ENCODE measurements at regions not wholly inside any gene's neighbourhood (a gene's known extent, or its start where the extent isn't known, plus 50 kb on each side); places are given as distances from the start of the nearest gene placed in this dataset.

DNA sequence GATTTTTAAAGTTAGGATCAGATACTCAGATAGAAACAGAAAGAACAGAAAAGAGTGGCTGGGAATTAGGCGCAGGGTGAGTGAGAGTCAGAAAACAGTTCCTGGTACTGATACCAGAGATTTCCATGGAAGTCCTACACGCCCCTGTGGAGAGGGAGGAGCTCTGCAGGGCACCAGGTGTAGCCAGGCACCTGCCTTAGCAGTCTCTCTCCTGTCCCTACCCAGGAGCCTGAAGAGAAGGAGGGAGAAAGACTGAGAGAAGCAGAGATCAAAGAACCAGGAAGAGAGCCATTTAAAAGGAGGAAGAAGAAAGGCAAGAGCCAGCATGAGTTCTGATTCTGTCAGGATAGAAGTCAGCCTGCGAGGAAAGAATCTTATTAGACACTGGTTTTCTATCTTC, 65.0 kb downstream of the CBLN1 start:
- DNase-seq: no peak

DNA sequence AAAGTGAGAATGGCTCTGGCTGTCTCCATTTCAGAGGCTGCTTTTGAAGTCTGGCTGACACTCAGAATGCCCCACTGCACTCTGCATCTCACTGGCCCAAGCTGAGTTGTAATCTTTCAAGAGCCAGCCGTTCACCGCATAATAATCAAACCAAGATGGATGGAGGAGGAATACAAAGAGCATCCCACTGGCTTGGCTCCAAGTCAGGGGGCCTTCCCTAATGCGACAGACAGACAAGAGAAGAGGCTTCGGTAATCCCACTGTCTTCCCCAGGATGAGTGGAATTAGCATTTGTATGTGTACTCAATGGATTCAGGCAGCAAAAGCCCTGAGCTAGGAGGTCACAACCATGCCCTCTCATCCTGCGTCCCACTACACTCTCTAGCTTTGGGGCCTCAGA, 68.0 kb downstream of the CBLN1 start:
- DNase-seq: no peak

DNA sequence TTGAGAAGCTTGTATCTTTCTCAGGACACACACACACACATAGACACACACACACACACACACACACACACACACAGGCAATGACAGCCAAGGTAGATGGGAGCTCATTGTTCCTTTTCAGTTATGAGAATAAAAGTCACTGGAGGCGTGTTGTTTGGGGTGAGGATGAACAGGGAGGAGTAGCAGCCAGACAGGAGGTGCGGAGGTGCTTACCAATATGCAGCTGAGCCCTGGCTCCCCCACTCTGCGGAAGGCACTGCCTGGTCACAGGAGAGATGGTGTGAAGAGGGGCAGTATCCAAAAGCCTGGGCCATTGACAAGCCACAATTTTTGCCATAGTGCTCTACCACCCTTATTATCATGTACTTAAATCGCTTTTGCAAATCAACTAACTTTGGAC, 77.4 kb downstream of the CBLN1 start:
- DNase-seq: no peak

DNA sequence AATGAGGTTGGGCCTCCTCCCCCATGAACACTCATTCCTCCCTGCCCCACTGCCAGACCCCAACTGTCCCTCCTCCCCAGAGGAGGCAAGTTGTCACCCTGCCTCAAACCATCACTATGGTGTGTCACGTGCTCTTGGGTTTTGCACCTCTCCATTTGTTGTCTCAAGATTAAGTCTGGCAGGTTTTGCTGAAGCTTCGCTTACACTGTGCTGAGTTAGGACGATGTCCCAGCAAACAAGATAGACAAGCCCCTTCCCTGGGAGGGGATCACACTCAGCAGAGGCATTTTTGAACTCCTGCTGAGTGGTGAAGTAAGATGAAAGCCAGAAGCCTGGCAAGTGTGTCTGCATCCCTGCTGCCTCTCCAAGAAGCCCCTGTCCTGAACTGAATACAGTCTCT, 78.3 kb downstream of the CBLN1 start:
- no peak for DNase-seq

DNA sequence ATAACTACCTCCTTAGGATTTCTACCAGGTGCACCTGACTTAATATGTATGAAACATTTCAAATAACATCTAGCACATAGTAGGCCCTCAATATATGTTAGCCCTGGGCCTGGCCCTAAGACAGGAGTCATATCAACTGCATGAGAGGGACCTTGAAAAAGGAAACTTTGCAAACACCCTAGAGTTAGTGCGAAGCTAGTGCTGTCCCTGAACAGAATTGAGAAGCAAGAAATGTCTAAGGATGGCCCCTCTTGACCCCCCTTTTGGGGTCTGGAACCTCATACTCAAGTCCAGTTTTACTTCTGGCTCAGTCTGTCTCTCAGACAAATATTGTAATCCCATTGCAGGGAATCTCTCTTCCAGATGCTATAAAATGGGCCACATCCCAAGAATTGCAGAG, 80.5 kb downstream of the CBLN1 start:
- no peak for DNase-seq

DNA sequence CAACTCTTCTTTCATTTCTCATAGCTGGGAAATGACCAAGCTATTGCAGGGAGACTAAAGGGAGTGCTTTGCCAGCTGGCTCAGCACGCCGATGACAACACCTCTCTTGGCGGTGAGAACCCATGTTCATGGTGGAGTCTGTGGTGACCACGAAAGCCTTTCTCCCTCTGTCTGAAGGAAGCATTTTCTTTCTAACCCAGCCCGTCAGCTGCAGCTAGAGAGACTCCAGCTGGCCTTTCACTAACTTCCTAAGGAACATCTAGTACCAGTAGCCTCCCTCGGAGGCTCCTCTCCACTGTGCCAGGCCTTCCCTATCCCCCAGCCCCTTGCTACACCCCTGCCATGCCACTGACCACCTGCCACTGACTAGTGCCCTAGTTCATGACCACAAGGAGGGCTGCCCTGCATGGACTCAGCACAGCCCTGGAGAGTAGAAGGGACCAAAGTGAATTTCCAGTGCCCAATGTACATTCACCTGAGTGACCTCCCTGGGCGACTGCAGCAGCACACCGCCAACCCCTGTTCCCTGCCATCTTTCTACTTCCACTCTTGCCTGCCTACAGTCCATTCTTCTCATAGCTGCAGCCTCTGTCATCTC, 81.3 kb downstream of the CBLN1 start:
- DNase-seq: no peak

DNA sequence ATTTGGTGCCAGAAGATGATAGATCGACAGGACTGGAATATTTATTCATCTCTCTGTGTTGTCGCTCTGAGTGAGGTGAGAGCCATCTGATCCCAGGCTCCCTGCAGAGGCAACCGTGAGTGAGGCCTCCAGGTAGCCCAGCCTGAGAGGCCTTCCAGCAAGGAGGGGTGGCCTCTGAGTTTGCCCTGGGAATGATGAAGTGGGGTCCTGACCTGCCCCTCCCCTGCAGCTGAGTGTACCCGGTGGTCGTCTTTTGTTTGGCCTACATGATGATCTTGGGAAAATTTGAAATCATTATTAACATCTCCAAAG, 86.4 kb downstream of the CBLN1 start:
- DNase-seq: no peak

DNA sequence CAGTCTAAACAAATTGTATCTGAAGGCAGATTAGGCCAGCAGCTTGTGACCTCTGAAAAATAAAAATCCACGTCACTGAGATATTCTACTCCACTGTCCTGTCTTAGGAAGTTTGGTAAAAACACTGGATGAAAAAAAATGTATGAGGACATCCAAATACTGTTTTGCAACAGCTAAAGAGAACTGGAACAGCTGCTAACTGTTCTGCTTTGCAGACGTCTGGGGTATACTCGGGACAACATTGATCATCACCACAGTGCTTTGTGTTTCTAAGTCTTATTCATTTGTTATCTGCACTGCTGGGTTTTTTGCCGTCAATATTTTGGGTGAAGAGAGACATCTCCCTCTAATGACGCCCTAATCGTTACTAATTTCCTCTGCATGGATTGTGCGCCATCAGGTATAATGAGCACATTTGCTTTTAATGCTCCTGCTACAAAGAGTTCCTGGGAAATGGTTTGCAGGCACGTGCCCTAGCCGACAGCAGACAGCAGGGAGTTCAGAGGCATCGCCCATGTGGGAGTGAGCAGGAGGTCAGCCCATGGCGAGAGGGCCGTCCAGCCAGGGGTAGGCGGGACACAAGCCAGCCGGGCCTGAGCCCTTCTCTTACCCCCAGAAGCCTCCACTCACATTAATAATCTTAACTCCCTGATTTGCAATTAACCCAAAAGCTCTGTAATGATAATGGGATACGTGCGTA, 87.0 kb downstream of the CBLN1 start:
- DNase-seq: no peak

DNA sequence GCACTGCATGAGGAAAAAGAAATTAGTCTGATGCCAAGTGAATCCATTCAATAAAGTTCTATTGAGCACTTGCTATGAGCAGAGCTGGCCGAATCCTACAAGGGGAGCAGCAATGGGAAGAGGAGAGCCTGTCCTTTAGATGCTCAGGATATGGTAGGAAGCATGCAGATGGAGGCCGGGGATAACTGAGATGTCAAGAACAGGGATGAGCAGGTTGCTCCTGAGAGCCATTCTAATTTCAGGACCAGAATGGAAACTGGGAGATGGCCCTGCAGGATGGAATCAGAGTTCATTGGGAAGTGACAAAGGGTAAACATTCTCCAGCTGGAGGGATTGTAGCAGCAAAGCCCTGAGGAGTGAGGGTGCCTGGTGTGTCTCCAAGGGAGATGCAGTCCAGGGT, 88.0 kb downstream of the CBLN1 start:
- no peak for DNase-seq

DNA sequence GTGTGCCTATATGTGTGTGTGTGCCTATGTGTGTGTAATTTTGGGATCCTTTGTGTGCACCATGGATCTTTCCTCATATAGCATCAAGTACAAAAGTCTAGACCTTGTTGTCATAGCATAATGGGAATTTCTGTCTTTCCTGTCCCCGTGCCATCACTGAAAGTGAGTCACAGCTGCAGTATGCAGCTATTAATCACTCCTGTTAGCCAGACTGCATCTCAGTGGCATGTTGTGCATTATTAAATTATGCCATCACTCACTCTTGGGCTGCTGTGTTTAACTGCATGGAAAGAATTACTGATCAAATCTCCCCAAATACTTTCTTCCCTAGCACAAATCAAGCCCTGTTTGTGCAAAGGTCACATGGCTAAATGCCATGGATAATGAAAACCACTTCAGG, 92.4 kb downstream of the CBLN1 start:
- no peak for DNase-seq

DNA sequence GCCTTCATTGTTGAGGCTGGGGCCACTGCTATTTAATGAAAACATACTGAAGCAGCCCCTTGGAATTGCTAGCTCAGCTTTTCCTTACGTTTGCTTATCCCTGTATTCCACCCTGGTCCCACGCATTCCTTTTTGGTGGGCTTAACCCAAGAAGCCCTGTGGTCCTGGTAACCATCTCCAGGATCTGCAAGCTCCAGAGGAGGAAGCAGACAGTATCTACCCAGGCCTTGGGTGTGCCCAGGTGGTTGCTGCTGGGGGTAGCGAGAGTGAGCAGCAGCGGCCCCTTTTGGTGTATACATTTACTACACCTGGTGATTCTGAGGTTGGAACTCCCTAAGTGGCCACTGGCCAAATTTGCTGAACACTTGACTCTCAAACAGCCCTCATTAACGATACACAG, 97.7 kb downstream of the CBLN1 start:
- DNase-seq: no peak

DNA sequence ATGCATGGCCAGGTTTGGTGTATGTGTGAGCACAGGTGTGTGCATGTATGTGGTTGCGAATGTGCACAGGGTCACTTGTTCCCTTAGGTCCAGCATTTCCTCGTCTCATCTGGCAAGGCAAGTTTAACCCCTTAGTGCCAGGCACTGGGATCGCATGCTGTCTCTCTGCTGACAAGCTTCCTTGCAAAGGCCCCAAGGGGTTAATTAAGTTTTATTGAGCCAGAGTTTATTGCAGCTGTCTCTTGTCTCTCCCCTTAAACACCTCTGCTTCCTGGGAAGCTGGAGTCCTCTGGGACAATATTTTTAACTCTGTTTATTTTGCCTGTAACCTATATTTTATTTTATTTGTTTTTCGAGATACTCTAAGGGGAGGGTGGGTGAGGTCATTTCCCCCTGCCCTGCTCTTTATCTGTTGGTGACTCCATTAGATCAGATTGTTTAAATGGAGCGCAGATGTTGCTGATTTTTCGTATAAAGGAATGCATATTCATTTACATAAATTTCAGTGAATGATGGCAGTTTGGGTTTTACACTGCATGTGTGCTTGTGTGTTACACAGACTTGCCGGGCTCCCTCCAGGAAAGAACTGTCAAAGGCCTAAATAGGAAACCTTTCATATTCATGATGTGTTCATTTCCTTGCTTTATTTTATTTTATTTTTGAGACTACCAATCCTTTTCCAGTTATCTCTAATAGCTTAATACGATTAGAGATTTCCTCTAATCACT, 99.7 kb downstream of the CBLN1 start:
- DNase-seq: no peak

DNA sequence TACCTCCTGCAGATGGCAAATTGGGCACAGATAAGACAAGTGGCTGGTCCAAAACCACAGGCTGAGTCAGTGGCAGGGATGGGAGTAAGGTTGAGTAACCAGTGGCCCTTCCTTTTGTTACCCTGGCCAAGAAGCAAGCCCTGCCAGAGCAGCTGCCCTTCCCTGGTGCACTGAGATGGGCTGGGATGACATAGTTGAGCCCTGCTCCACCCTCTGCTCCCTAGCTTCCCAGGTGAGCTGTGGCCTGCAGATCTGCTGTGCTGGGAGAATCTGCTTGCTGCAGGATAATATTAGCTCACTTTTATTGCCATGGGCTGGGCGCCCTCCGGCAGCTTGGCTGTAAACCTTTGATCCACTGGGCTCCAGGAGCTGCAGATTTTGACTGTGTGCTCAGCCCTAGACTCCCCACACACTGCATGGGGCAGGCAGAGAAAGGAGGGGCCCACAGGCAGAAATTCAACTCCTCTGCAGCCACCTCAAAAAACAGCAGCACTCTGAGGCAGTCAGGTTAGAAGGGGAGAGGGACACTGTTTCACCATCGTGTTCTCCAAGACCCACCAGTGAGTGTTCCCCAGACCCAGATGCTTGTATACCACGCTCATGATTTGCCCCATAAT, 101.8 kb downstream of the CBLN1 start:
- DNase-seq: no peak

DNA sequence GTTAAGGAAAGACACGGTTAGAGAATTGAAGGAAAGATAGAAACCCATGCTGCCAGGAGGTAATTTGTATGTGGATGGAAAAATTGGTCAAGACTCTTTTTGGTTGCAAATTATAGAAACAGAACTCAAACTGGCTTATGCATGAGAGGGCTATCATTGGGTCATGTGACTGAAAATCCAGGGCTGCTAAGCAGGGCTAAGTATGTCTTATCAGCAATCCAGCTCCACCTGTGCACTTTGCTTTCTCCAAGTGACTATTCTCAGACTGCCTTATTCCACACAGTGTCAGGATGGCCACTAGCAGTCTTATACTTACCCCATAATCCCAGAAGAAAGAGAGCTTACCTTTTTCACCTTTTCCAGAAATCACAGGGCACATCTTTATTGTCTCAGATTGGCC, 113.5 kb downstream of the CBLN1 start:
- DNase-seq: no peak

DNA sequence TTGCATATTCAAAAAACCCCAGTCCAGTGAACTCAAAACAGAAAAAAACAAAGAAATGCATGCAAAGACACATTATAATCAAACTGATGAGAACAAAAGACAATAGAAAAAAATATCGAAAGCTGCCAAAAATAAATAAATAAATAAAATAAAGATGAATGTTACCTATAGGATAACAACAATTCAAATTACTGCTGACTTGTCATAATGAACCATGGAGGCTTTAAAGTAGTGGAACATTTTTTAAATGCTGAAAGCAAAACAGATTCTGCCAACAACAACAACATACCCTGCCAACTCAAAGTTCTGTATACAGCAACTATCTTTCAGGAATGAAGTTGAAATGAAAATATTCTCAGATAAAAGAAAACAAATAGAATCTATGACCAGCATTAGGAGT, 116.6 kb downstream of the CBLN1 start:
- no peak for DNase-seq

DNA sequence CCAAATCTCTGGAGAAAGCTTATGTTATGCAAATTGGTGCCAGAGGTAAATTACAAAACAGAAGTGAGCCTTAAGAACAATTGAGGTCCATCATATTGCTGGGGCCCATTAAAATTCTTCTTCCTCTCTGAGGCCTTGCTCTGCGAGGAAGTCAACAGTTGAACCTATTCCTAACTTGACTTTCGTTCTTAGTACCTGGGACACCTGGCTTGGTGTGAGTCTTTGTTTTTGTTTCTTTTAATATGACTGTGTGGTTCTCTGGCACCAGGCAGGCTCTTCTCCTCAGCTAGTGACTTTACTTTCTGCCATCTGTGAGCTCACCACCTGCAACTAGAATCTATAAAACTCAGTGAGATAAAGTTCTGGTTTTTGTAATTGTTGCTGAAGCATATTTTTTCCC, 120.4 kb downstream of the CBLN1 start:
- DNase-seq: no peak

DNA sequence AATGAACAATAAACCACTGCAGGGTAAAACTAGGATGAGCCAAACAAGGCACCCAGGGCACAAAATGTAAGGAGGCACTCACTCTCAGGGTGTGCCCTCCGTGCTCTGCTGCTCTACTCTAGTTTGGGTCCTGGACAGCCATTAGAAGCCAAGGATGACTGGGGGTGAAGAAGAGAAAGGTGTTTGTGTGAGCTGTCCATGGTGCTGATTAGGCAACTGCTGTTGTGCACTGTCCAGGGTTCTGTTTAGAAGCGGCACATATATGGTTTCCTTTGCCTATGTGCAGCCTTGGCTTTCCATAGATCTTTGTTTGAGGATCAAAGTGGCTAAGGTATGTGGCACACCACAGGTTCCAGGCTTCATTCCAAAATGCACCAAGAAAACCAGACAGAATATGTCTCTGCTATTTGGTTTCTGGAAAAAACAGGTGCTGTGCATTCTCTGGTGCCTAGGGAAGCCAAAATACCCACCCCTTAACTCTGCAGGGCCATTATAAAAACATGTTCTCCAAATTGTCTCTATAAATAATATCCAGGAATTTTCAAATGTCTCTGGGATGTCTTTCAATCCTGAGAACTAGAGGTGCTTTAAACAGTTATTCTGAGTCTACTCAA, 123.5 kb downstream of the CBLN1 start:
- no peak for DNase-seq

DNA sequence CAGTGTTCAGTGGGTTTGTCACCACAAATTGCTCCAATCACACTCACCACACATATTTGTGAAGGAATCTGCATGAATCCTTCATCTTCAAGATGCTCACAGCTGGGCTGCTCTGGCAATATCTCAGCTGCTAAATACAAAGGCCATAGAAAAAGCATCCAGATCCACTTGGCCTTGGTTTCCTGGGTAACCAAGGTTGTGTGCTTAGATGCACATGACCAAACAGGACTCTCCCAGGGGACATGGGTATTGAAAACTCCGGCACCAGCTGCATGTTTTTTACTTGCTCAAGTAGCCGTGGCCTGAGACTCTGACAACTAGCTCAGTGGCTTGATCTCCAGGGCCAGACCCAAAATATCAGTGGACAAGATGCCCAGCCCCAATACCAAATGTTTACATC, 131.3 kb downstream of the CBLN1 start:
- DNase-seq: no peak

DNA sequence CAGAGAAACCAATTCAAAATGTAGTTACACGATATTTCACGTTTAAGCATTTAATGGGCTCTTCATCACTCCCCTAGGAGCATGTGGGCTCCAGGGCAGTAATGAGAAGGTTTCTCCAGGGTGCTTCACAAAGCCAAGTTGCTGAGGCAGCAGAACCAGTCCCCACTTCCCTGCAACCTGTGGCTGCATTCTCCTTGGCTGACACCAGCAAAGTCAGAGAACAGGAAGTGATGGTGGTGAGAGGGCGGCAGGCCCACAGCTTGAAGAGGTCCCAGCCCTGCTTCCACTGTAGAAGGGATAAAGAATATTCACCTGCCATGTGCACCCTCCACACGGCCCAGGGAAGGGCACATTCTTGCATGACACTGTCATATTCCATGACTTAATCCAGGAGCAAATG, 133.2 kb downstream of the CBLN1 start:
- no peak for DNase-seq

DNA sequence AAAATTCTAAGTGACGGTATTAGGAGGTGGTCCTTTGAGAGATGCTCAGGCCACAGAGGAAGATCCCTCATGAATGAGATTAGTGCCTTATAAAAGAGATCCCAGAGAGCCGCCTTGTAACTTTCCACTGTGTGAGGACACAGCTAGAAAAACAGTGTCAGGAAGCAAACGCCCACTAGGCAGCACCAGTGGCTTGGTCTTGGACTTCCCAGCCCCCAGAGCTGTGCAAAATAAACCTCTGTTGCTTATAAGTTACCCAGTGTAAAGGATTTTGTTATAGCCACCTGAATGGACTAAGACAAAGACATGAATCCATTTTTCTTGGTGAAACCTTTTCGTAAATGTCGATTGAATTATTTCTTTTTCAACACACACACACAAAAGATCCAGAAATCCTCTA, 141.0 kb downstream of the CBLN1 start:
- no peak for DNase-seq

DNA sequence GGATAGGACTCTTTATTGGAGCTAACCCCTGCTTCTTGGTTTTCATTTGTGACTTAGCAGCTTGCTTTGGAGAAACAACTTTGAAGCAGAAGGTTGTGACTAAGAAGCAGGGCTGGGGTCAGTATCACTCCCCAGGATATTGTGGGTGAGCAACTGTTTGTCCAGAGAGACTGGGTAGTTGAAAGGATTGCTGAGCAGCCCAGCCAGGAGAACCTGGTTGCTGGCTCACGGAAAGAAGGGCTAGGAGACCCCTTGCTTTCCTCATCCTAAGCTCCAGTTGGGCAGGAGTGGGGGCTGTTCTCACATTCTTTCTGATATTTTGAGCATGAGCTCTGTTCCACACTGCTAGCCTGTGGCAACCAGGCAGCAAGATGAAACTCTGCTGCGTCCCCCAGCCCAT, 151.2 kb downstream of the CBLN1 start:
- no peak for DNase-seq

DNA sequence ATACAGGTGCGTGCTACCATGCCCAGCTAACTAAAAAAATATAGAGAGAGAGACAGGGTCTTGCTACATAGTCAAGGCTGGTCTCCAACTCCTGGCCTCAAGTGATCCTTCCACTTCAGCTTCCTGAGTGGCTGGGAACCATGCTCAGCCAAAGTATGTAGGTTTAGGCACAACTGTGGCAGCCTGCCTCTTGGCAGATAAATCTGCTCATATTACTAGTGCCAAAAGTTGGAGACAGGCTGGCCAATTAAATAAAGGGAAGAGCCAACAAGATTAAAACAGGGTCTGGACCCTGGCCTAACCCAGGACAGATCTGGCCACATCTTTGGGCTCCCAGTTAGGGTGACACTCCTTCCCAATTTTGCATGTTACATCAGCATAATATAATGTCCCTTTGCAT, 151.7 kb downstream of the CBLN1 start:
- DNase-seq: no peak

DNA sequence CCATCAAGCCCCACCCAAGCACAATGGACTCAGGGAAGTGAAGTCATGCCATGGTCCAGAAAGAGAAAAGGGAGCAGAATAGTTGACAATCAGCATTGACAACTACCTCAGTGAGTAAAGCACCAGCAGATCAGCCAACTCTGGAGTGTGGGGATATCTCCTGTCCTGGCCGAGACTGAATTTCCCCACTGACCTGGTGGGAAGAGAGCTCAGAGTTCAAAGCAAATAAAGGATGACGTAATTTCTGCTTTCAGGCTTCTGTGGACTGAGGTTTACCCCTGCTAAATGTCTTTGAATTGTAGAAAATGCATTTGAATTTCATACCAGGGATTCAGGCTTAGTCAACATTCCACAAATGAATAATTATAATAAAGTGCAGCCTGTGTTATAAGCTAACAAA, 152.9 kb downstream of the CBLN1 start:
- DNase-seq: no peak

DNA sequence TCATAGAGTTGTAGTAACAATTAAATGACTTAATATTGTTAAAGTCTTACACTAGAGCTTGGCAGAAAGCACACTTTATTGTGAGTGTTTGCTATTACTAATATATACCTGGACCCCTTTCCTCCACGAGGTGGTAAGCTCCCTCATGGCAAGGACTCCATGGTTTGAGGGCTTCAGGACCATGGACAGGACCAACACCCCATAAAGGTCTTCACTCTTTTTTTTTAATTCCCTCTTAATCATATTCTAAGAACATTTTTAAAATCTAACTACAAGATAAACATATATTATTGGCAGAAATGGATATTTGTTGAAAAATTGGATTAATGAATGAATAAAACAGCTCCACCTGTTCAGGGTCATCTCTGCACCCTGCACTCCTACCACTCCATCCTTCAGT, 154.5 kb downstream of the CBLN1 start:
- no peak for DNase-seq
